SK-N-MC (cell line): ENCODE measurements at regions not wholly inside any gene's neighbourhood (a gene's known extent, or its start where the extent isn't known, plus 50 kb on each side); places are given as distances from the start of the nearest gene placed in this dataset.

Experiments
- DNase-seq: peaks from one replicate; pipeline ENCODE4 v3.0.0-alpha.2; 2011; ENCODE audit warnings: low read depth, low spot score
- H3K27ac ChIP-seq: fragments of 200-600 bp; sonication (generic); 2 replicates; pipeline ENCODE4 v1.5.1; 2016; ENCODE audit warnings: mixed run types
- H3K36me3 ChIP-seq: fragments of 200-600 bp; sonication (generic); 2 replicates; pipeline ENCODE4 v1.6.1; 2017; ENCODE audit warnings: antibody characterized with exemption, low read length, mixed read lengths; ENCODE audit not compliant: insufficient read depth
- H3K4me3 ChIP-seq: fragments of 200-600 bp; sonication (generic); 2 replicates; pipeline ENCODE4 v1.5.1; 2016
- H3K9ac ChIP-seq: fragments of 200-600 bp; sonication (generic); 2 replicates; pipeline ENCODE4 v1.8.0; 2017; ENCODE audit warnings: mixed run types, mixed read lengths; ENCODE audit not compliant: insufficient read length
- H3K9me3 ChIP-seq: fragments of 200-600 bp; sonication (generic); 2 replicates; pipeline ENCODE4 v1.6.1; 2017; ENCODE audit warnings: low read depth, mild to moderate bottlenecking, antibody characterized with exemption, low read length, moderate library complexity, mixed read lengths
- EZH2 ChIP-seq: fragments of 200-600 bp; sonication (generic); IDR thresholded peaks from one replicate; pipeline ENCODE4 v1.6.1; 2017; ENCODE audit warnings: antibody characterized with exemption
- FOXP2 ChIP-seq: optimal IDR thresholded peaks from 2 replicates; pipeline ENCODE3; 2011; ENCODE audit warnings: mild to moderate bottlenecking, moderate library complexity; ENCODE audit not compliant: insufficient read depth; ENCODE audit errors: extremely low read length, control extremely low read depth
- POLR2AphosphoS5 ChIP-seq: IDR thresholded peaks from 2 replicates; pipeline ENCODE4 v1.6.1; 2012; ENCODE audit warnings: mild to moderate bottlenecking, low read depth, low read length, borderline replicate concordance

DNA sequence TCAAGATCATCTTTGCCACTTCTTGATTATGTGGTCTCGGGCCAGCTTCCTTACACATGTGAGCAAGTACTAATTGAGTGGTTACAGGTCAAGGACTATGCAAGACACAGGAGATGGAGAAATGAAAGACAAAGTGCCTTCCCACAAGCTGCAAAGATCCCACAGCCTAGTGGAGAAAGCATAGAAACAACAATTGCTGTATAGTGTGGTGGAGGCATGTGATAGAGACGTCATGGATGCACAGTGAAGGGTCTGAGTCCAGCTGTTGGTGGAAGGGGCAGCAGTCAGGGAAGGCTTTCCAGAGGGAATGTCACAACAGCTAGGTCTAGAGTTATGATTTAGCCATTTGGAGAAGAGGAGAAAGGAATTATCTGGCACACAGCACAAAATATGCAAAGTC is 210.6 kb downstream of the KDR start:
- H3K36me3 ChIP-seq, result no peaks in the 10 kb centered on the region
- H3K9me3 ChIP-seq, result no peaks in the 10 kb centered on the region
- no peak overlapping the region for H3K4me3 ChIP-seq
- no peak overlapping the region for H3K9ac ChIP-seq
- no peak for TF ChIP-seq FOXP2
- no peak for TF ChIP-seq EZH2
- TF ChIP-seq POLR2AphosphoS5, result no peak
- H3K27ac ChIP-seq, result no peak overlapping the region
- no peak for DNase-seq

DNA sequence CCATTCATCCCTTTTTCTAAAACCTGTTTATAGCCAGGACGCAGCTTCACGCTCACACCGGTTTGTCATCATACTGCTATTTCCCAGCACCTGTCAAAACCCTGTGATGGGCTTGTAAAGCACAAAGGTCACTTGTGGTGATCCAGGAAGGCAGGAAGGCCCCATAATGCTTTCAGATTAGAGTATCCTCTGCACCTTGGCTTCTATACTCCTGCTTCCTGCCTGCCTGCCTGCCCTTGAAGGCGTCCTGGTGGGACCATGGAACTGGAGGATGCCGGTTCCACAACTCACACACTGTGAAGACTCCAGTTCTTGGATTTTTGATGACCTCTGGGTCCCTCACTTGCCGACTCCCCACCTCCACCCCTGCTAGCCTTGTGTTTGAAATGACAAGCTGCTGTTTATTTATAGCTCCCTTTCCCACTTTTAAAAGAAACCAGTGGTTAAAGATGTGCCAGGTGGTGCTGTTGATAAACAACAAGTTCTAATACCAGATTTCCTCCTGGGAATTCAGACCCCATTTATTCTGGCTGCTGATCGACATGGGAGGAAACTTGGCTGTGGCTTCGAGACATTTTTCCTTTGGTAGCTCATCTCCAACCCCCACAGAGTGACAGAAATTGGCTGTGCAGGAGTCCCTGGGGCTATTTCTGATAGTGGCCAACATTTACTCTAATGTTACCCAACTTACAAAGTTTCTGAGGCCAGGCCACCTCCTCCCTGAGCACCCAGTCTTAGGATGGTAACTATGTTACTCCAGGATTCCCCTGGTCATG is 211.5 kb downstream of the KDR start:
- Histone ChIP-seq H3K4me3 (no peak overlapping the region), H3K9ac (no peak overlapping the region), H3K9me3 (no peaks in the 10 kb centered on the region), H3K27ac (no peak overlapping the region), H3K36me3 (no peaks in the 10 kb centered on the region)
- DNase-seq, result no peak
- no peak for TF ChIP-seq FOXP2
- no peak for TF ChIP-seq POLR2AphosphoS5
- TF ChIP-seq EZH2, result no peak

DNA sequence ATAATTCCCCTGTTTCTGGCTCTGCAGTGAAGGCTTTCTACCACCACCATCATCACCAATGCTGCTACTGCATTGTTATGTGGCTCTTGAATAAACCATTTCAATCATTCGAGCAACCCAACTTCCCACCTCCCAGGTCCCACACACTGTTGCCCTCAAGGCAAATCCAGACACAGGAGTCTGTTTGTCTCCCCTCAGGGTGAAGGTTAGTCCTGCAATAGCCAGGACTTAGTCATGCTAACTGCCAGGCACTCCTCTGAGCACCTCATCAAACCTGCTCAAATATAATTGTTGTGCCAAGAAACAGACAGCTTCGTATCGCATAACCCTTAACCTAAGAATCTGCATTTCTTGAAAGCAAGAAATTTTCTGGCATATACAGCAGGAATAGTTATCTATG is 213.2 kb downstream of the KDR start:
- no peak overlapping the region for H3K27ac ChIP-seq
- H3K9me3 ChIP-seq, result no peaks in the 10 kb centered on the region; the same call in 1 of the 2 replicates
- H3K4me3 ChIP-seq, result no peak overlapping the region
- no peak overlapping the region for H3K9ac ChIP-seq
- TF ChIP-seq EZH2 (no peak), POLR2AphosphoS5 (no peak), FOXP2 (no peak)
- no peaks in the 10 kb centered on the region for H3K36me3 ChIP-seq
- no peak for DNase-seq

DNA sequence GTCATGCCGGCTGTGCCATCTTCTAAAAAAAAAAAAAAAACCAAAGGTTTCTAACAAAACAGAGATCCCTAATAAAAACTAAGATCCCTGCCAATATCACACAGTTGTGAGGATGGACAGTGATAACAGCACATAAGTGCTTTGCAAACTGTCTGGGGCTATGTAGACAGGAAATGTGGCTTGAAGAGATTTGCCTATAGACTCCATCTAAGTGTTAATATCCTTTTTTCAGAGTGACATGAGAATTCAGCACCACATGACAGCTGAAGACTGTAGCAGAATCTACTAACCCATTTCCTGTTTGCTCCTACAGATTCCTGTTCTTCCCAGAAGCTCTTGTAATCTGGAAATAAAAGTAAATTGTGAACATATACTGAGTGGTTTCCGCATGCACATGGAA is 215.4 kb downstream of the KDR start:
- Histone ChIP-seq H3K9ac (no peak overlapping the region), H3K9me3 (no peaks in the 10 kb centered on the region; the same call in 1 of the 2 replicates), H3K36me3 (no peaks in the 10 kb centered on the region), H3K27ac (peak overlapping the region; percentile 52; the same call in 1 of the 2 replicates), H3K4me3 (peak overlapping the region; percentile 27; the same call in 1 of the 2 replicates)
- peak; percentile 39 for DNase-seq
- no peak for TF ChIP-seq FOXP2
- no peak for TF ChIP-seq POLR2AphosphoS5
- no peak for TF ChIP-seq EZH2

DNA sequence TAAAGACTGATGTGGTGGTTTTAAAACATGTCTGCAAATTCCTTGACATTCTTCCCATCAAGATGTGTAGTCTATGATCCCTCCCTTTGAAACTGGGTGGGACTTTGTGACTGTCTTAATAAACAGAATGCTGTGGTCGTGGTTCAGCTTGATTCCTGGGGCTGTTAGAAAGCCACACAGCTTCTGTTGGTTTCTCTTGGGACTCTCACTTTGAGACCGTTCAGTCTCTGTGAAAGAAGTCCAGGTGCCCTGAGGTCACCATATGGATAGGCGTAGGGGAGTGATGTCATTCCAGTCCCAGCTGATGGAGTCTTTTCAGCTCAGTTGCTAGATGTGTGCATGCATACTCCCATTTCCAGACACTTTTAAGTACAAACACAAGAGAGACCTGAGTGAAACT is 216.6 kb downstream of the KDR start:
- no peak for DNase-seq
- no peak for TF ChIP-seq EZH2
- TF ChIP-seq FOXP2, result no peak
- TF ChIP-seq POLR2AphosphoS5, result no peak
- H3K4me3 ChIP-seq, result no peak overlapping the region
- no peaks in the 10 kb centered on the region; the same call in 1 of the 2 replicates for H3K9me3 ChIP-seq
- no peaks in the 10 kb centered on the region for H3K36me3 ChIP-seq
- H3K27ac ChIP-seq, result no peak overlapping the region
- H3K9ac ChIP-seq, result no peak overlapping the region

DNA sequence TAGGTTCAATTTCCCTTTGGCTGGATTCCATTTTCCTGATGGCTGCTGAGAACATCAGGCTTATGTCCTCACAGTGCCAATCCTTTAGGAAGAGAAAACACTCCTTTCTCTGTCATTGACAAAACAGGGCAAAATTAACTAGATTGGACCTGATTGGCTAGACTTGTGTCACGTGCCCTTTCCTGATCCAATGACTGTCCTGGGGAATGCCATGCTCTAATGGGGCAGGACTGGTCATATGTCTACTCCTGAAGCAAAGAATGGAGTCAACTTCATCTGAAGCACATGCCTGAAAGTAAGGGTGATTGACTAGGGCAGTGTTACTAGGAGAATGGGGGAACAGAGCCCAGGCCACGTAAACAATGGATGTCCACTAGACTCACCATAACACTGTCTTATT is 220.4 kb downstream of the KDR start:
- Histone ChIP-seq H3K4me3 (no peak overlapping the region), H3K9me3 (no peaks in the 10 kb centered on the region; the same call in 1 of the 2 replicates), H3K36me3 (no peaks in the 10 kb centered on the region), H3K9ac (no peak overlapping the region), H3K27ac (no peak overlapping the region)
- no peak for DNase-seq
- TF ChIP-seq POLR2AphosphoS5 (no peak), FOXP2 (no peak), EZH2 (no peak)

DNA sequence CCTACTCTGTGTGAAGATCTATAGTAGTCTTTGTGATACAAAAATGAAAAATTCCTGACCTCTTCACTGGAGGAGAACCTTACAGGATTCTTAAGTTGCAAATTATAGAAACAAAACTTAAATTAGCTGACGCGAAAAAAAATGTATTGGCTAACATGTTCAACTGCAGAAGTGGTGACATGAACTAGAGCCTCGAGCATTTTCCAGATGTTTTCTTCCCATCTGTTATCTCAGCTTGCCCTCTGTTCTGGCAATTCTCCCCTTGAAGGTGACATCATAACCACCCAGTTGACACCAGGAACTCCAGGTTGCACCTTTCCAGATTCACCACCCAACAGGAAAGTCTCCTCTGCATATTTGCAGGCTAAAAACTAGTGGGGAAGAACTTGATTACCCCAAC is 222.4 kb downstream of the KDR start:
- no peak overlapping the region for H3K27ac ChIP-seq
- no peak overlapping the region for H3K4me3 ChIP-seq
- H3K9ac ChIP-seq, result no peak overlapping the region
- H3K9me3 ChIP-seq, result no peaks in the 10 kb centered on the region; the same call in 1 of the 2 replicates
- no peak for DNase-seq
- no peaks in the 10 kb centered on the region for H3K36me3 ChIP-seq
- TF ChIP-seq EZH2, result no peak
- no peak for TF ChIP-seq POLR2AphosphoS5

DNA sequence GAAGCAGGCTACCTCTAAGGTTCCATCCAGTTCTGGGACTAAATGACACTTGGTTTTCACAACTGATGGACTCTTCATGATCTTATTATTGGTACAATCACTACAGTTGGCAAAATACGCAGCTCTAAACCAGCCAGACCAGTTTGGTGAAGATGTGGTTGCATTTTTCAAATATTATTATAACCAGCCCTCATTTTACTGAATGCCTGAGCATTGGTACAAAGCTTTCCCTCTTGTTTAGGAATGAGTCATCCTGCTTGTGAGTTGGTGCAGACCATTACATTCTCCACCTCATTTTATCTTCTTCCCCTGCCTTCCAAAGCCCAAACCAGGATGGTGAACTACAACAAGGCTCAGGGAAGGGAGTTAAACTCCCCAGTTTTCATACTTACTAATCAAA is 223.1 kb downstream of the KDR start:
- no peak overlapping the region for H3K4me3 ChIP-seq
- no peak for DNase-seq
- H3K9me3 ChIP-seq, result no peaks in the 10 kb centered on the region
- H3K36me3 ChIP-seq, result no peaks in the 10 kb centered on the region
- no peak overlapping the region for H3K9ac ChIP-seq
- TF ChIP-seq FOXP2 (no peak), POLR2AphosphoS5 (no peak)
- no peak overlapping the region for H3K27ac ChIP-seq

DNA sequence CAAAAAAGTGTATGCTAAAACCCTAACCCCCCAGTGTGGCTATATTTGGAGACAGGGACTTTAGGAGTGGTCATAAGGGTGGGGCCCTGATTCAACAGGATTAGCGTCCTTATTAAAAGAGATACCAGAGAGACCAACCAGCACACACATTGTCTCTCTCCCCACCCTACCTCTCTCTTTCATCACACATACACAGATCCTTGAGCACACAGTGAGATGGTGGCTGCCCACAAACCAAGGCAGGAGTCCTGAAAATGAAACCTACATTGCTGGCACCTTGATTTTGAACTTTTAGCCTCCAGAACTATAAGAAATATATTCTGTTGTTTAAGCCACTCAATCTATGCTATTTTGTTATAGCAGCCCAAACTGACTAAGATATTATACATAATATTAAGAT is 224.2 kb downstream of the KDR start:
- no peak for DNase-seq
- TF ChIP-seq EZH2, result no peak
- TF ChIP-seq POLR2AphosphoS5, result no peak
- TF ChIP-seq FOXP2, result no peak
- no peak overlapping the region for H3K4me3 ChIP-seq
- H3K27ac ChIP-seq, result no peak overlapping the region
- H3K9ac ChIP-seq, result no peak overlapping the region
- no peaks in the 10 kb centered on the region for H3K36me3 ChIP-seq
- H3K9me3 ChIP-seq, result no peaks in the 10 kb centered on the region
